ENCODE measurements at regions not wholly inside any gene's neighbourhood (a gene's known extent, or its start where the extent isn't known, plus 50 kb on each side); places are given as distances from the start of the nearest gene placed in this dataset.
"Not testable (repeated sequence)": the region's sequence is repeated elsewhere in the genome, so short reads cannot be mapped to it uniquely, and the experiment has no call there.

DNA sequence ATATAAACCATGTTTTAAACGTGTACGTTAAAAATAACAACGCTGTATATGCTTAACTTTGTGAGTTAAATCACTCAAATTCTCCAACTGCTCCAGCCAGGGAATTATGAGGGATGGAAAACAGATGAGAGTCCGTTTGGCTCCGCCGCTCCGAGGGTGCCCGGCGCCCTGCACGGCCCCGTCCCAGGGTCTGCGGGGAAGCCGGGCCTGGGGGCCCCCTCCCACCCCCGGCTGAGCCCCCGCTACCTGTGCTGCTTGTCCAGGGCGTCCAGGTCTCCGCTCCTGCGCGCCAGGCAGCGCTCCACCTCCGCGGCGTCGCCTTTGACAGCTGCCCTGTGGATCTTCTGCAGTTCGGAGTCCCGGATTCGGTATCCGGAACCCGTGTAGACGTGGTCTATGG, 415.5 kb downstream of the FOXD4L4 start:
- not testable (repeated sequence) for H3K4me3 ChIP-seq (ENCODE audit: low read length); DNase-seq; H3K9me3 ChIP-seq (replicated peaks; ENCODE audit: control insufficient read depth, low read depth, low read length); H3K27ac ChIP-seq (ENCODE audit: low read length); H3K4me1 ChIP-seq (ENCODE audit: control insufficient read depth, insufficient read depth, low read length); H3K36me3 ChIP-seq (ENCODE audit: control insufficient read depth, insufficient read depth, low read length); H3K27me3 ChIP-seq (ENCODE audit: control insufficient read depth, insufficient read depth, low read length)
- no CpG with 5 or more reads among the region's 30 CpGs for WGBS (ENCODE audit: insufficient coverage)

- H3K9me3 ChIP-seq (replicated peaks; ENCODE audit: control insufficient read depth, low read depth, low read length); H3K27me3 ChIP-seq (ENCODE audit: control insufficient read depth, insufficient read depth, low read length); H3K27ac ChIP-seq (ENCODE audit: low read length); H3K36me3 ChIP-seq (ENCODE audit: control insufficient read depth, insufficient read depth, low read length); H3K4me1 ChIP-seq (ENCODE audit: control insufficient read depth, insufficient read depth, low read length): not testable (repeated sequence)
- no CpG with 5 or more reads among the region's 59 CpGs for WGBS (ENCODE audit: insufficient coverage)
- peak; percentile 44 for DNase-seq
- H3K4me3 ChIP-seq (ENCODE audit: low read length): peak overlapping the region; percentile 13
Measured at GRCh38 chr9:66153021-66153725, 416.2 kb downstream of the FOXD4L4 start.

- WGBS (ENCODE audit: insufficient coverage): no CpG with 5 or more reads among the region's 40 CpGs
- not testable (repeated sequence) for H3K27ac ChIP-seq (ENCODE audit: low read length); H3K4me1 ChIP-seq (ENCODE audit: control insufficient read depth, insufficient read depth, low read length); DNase-seq; H3K36me3 ChIP-seq (ENCODE audit: control insufficient read depth, insufficient read depth, low read length); H3K9me3 ChIP-seq (replicated peaks; ENCODE audit: control insufficient read depth, low read depth, low read length); H3K27me3 ChIP-seq (ENCODE audit: control insufficient read depth, insufficient read depth, low read length); H3K4me3 ChIP-seq (ENCODE audit: low read length)
Measured at GRCh38 chr9:66153971-66154691, 417.2 kb downstream of the FOXD4L4 start.

- no CpG with 5 or more reads among the region's 7 CpGs for WGBS (ENCODE audit: insufficient coverage)
- H3K4me1 ChIP-seq (ENCODE audit: control insufficient read depth, insufficient read depth, low read length); H3K4me3 ChIP-seq (ENCODE audit: low read length); H3K36me3 ChIP-seq (ENCODE audit: control insufficient read depth, insufficient read depth, low read length); H3K27me3 ChIP-seq (ENCODE audit: control insufficient read depth, insufficient read depth, low read length); H3K27ac ChIP-seq (ENCODE audit: low read length); H3K9me3 ChIP-seq (replicated peaks; ENCODE audit: control insufficient read depth, low read depth, low read length); DNase-seq: not testable (repeated sequence)
Measured at GRCh38 chr9:66182316-66182715, 445.4 kb downstream of the FOXD4L4 start.

- DNase-seq; H3K27ac ChIP-seq (ENCODE audit: low read length); H3K4me1 ChIP-seq (ENCODE audit: control insufficient read depth, insufficient read depth, low read length); H3K9me3 ChIP-seq (replicated peaks; ENCODE audit: control insufficient read depth, low read depth, low read length); H3K27me3 ChIP-seq (ENCODE audit: control insufficient read depth, insufficient read depth, low read length); H3K36me3 ChIP-seq (ENCODE audit: control insufficient read depth, insufficient read depth, low read length); H3K4me3 ChIP-seq (ENCODE audit: low read length): not testable (repeated sequence)
- no CpG with 5 or more reads among the region's 2 CpGs for WGBS (ENCODE audit: insufficient coverage)
Measured at GRCh38 chr9:66183648-66184047, 446.7 kb downstream of the FOXD4L4 start.

DNA sequence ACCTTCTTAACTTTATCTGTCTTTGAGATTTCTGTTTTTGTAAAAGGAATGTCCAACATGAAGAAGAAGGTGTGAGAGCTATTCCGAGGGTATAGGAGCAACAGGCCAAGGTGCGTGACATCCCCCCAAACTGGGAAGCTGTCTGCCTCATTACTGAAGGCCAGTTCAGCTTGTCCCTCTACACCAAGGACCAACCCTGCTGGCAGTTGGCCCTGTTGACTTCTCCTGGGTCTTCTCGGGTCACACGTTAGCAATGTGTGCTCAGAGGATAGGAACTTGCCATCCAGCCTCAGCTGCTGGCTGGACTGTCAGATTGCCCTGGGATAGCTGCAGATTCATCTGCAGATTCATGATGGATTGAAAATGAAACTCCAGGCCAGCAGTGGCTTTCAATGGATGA, 460.3 kb downstream of the FOXD4L4 start:
- H3K4me1 ChIP-seq (ENCODE audit: control insufficient read depth, insufficient read depth, low read length); H3K27me3 ChIP-seq (ENCODE audit: control insufficient read depth, insufficient read depth, low read length); H3K36me3 ChIP-seq (ENCODE audit: control insufficient read depth, insufficient read depth, low read length); H3K9me3 ChIP-seq (replicated peaks; ENCODE audit: control insufficient read depth, low read depth, low read length); H3K27ac ChIP-seq (ENCODE audit: low read length); H3K4me3 ChIP-seq (ENCODE audit: low read length): not testable (repeated sequence)
- DNase-seq: peak; percentile 16
- no CpG with 5 or more reads among the region's 4 CpGs for WGBS (ENCODE audit: insufficient coverage)

- WGBS (ENCODE audit: insufficient coverage): no CpG with 5 or more reads among the region's 22 CpGs
- DNase-seq; H3K36me3 ChIP-seq (ENCODE audit: control insufficient read depth, insufficient read depth, low read length); H3K27me3 ChIP-seq (ENCODE audit: control insufficient read depth, insufficient read depth, low read length); H3K27ac ChIP-seq (ENCODE audit: low read length); H3K9me3 ChIP-seq (replicated peaks; ENCODE audit: control insufficient read depth, low read depth, low read length); H3K4me1 ChIP-seq (ENCODE audit: control insufficient read depth, insufficient read depth, low read length); H3K4me3 ChIP-seq (ENCODE audit: low read length): not testable (repeated sequence)
Measured at GRCh38 chr9:66198421-66198820, 461.5 kb downstream of the FOXD4L4 start.

DNA sequence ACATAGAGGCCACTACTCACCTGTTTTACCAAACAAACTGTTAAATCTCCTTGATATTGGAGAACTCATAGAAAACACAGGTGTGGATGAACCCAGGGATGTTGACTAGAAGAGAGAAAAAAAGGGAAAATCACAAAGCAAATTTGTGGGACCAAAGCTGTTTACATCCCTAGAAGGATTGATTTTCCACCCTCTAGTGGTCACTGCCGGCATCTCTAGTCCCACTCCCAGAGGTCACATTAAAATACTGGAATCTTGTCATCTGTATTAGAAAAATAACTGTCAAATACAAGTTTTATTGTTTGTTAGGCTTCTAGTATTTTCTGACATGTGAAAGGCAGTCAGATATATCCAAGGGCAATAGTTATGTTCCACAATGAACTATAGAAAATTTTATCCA, 469.7 kb downstream of the FOXD4L4 start:
- H3K36me3 ChIP-seq (ENCODE audit: control insufficient read depth, insufficient read depth, low read length); H3K27ac ChIP-seq (ENCODE audit: low read length); H3K4me3 ChIP-seq (ENCODE audit: low read length); DNase-seq; H3K27me3 ChIP-seq (ENCODE audit: control insufficient read depth, insufficient read depth, low read length); H3K4me1 ChIP-seq (ENCODE audit: control insufficient read depth, insufficient read depth, low read length); H3K9me3 ChIP-seq (replicated peaks; ENCODE audit: control insufficient read depth, low read depth, low read length): not testable (repeated sequence)
- no CpG with 5 or more reads among the region's 1 CpG for WGBS (ENCODE audit: insufficient coverage)

DNA sequence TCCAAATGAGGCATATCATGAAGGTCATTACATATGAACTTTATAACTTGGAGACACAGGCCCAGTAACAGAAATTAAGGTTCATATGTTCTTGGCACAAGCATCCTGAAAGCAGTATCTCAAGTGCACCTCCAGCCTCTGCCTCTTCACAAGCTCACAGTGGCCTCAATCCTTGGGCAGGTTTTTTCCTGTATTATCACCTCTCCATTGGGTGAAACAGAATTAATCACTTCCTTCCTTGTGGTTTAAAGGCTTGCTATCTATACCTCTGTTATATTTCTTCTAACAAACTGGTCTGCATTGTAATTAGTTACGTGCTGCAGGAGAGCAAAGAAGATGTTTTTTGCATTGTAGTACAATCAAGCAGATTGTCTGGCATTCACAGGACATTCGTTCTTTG, 471.0 kb downstream of the FOXD4L4 start:
- no CpG with 5 or more reads among the region's 2 CpGs for WGBS (ENCODE audit: insufficient coverage)
- H3K4me1 ChIP-seq (ENCODE audit: control insufficient read depth, insufficient read depth, low read length); DNase-seq; H3K4me3 ChIP-seq (ENCODE audit: low read length); H3K27me3 ChIP-seq (ENCODE audit: control insufficient read depth, insufficient read depth, low read length); H3K27ac ChIP-seq (ENCODE audit: low read length); H3K9me3 ChIP-seq (replicated peaks; ENCODE audit: control insufficient read depth, low read depth, low read length); H3K36me3 ChIP-seq (ENCODE audit: control insufficient read depth, insufficient read depth, low read length): not testable (repeated sequence)

- no CpG with 5 or more reads among the region's 4 CpGs for WGBS (ENCODE audit: insufficient coverage)
Measured at GRCh38 chr9:66244763-66245162, 507.8 kb downstream of the FOXD4L4 start.

More at GRCh38 chr9:66244763-66245162, 507.8 kb downstream of the FOXD4L4 start:
- H3K4me1 ChIP-seq (ENCODE audit: control insufficient read depth, insufficient read depth, low read length); H3K36me3 ChIP-seq (ENCODE audit: control insufficient read depth, insufficient read depth, low read length); H3K4me3 ChIP-seq (ENCODE audit: low read length); DNase-seq; H3K27ac ChIP-seq (ENCODE audit: low read length); H3K9me3 ChIP-seq (replicated peaks; ENCODE audit: control insufficient read depth, low read depth, low read length); H3K27me3 ChIP-seq (ENCODE audit: control insufficient read depth, insufficient read depth, low read length): not testable (repeated sequence)

Measured in muscle of leg (tissue), 3 donors.